Sigmoid colon (tissue), 4 donors: ENCODE measurements at regions not wholly inside any gene's neighbourhood (a gene's known extent, or its start where the extent isn't known, plus 50 kb on each side); places are given as distances from the start of the nearest gene placed in this dataset.

Source experiments
- POLR2A ChIP-seq, 2 donors: fragments of 450-650 bp; IDR thresholded peaks; one replicate each; pipeline ENCODE4 v1.6.1; 2016; ENCODE audit warnings: antibody characterized with exemption in 2 of 2, mild to moderate bottlenecking in 2 of 2, moderate library complexity in 2 of 2
- POLR2AphosphoS5 ChIP-seq, 4 donors: sonication (generic); formaldehyde crosslinking; IDR thresholded peaks; one replicate each; pipeline ENCODE4 v1.6.1; 2017; ENCODE audit warnings: antibody characterized with exemption in 4 of 4

DNA sequence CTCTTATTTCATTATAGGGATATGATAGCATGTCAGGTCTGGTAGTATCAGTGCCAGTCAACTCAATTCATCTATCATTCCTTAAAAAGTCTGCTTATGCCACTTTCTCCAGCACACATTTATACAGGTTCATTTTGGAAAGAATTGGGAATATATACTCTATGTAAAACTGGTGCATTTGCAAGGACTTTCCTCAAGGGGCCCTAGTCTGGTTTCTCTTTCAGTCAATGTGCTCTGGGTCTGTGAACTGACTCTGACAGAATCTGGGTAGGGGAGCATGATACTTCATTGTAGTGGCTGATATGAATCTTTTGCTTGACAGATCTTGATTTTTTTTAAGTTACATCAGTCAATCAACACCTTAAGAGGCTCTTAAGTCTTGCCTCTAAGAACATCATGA lies 313.9 kb downstream of the HTR1A start:
- no peak for TF ChIP-seq POLR2A (IDR thresholded peaks at IDR 0.05)
- TF ChIP-seq POLR2AphosphoS5 (IDR thresholded peaks at IDR 0.05) = no peak
